Endodermal cell (in vitro differentiated cells): ENCODE measurements at regions not wholly inside any gene's neighbourhood (a gene's known extent, or its start where the extent isn't known, plus 50 kb on each side); places are given as distances from the start of the nearest gene placed in this dataset.

Experiments
- DNase-seq: peaks from one replicate; pipeline ENCODE4 v3.0.0-alpha.2; 2017
- H3K27ac ChIP-seq: 2 replicates; pipeline ENCODE4 v1.5.1; 2013; ENCODE audit warnings: mild to moderate bottlenecking, low read depth, low read length, moderate library complexity
- H3K27me3 ChIP-seq: 2 replicates; pipeline ENCODE4 v1.6.1; 2013; ENCODE audit warnings: mild to moderate bottlenecking, low read length, moderate library complexity; ENCODE audit not compliant: insufficient read depth, control insufficient read depth, poor library complexity, severe bottlenecking
- H3K36me3 ChIP-seq: 2 replicates; pipeline ENCODE4 v1.7.0; 2013; ENCODE audit warnings: mild to moderate bottlenecking, low read length, moderate library complexity; ENCODE audit not compliant: control insufficient read depth, insufficient read depth
- H3K4me1 ChIP-seq: one replicate; pipeline ENCODE4 v1.7.0; 2013; ENCODE audit warnings: low read length; ENCODE audit not compliant: control insufficient read depth, insufficient read depth
- H3K4me3 ChIP-seq: 2 replicates; pipeline ENCODE4 v1.5.1; 2013; ENCODE audit warnings: mild to moderate bottlenecking, low read length, moderate library complexity
- H3K9ac ChIP-seq: 2 replicates; pipeline ENCODE4 v1.6.1; 2013; ENCODE audit warnings: mild to moderate bottlenecking, low read length, moderate library complexity; ENCODE audit not compliant: poor library complexity, severe bottlenecking; ENCODE audit errors: extremely low read depth
- H3K9me3 ChIP-seq: 2 replicates; pipeline ENCODE4 v1.6.1; 2013; ENCODE audit warnings: mild to moderate bottlenecking, low read length, moderate library complexity; ENCODE audit not compliant: control insufficient read depth
- H3K27ac Mint-ChIP-seq: 2 replicates; pipeline ENCODE4 v1.8.0; 2020; ENCODE audit warnings: mixed read lengths
- H3K27me3 Mint-ChIP-seq: 2 replicates; pipeline ENCODE4 v1.8.0; 2021; ENCODE audit warnings: mild to moderate bottlenecking, mixed read lengths; ENCODE audit not compliant: insufficient read depth
- H3K36me3 Mint-ChIP-seq: 2 replicates; pipeline ENCODE4 v1.8.0; 2020; ENCODE audit warnings: low read depth, mixed read lengths
- H3K4me1 Mint-ChIP-seq: 2 replicates; pipeline ENCODE4 v1.8.0; 2020; ENCODE audit warnings: mixed read lengths
- H3K4me3 Mint-ChIP-seq: 2 replicates; pipeline ENCODE4 v1.8.0; 2020; ENCODE audit warnings: mild to moderate bottlenecking, moderate library complexity, mixed read lengths
- H3K9me3 Mint-ChIP-seq: 2 replicates; pipeline ENCODE4 v1.8.0; 2020; ENCODE audit warnings: mild to moderate bottlenecking, mixed read lengths
- WGBS, 2 experiments: methylation state at CpG; one replicate each; pipeline versions ENCODE4 v1.1.5 to v1.1.7; 2013; ENCODE audit warnings: missing lambda C conversion rate in 2 of 2, mixed read lengths in 1 of 2; ENCODE audit not compliant: insufficient coverage in 1 of 2, insufficient read length in 1 of 2; 5-methylcytosine and 5-hydroxymethylcytosine counted together
- TF ChIP-seq, protein P1 (sequence below): fragments of 200-600 bp; sonication (generic); conservative IDR thresholded peaks from 2 replicates; pipeline ENCODE4 v1.5.0; 2021; ENCODE audit warnings: antibody characterized with exemption, mild to moderate bottlenecking

DNA sequence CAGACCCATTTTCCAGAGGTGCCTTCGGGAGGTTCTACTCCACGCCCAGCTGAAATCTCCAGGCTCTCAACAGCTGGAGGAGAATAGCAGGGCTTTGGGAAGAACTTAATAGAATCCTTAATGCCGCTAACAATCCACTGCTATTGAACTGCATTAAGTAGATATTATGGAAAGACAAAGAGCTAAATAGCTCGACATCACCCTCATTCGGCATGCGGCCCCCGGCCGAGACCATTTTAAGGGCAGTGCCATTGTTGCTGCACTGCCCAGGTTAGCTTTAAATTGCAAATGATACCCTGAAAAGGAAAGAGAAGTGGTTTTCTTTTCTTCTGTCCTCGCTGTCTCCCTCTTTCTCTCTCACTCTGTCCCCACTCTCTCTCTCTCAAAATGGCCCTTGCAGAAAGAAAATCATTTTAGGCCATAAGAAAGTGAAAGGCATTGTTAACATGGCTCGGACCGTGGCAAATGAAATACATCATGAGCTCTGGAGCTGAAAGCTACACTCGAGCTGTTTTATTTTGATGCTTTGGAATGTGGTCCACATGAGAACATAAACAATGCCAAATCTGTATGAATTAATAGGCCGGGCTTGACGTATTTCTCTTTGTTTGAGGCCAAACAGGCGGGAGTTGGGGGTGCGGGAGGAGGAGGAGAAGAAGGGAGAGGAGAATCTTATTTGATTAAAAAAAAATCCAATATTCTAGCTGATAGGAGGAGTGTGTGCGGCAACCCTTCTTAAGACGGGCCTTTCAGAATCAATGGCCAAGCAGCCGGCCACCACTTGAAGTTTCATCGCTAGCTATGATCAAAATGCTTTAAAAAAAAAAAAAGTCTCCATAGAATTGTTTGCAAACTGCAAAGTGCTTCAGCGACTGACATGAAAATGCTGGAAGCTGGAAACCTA, 298.8 kb upstream of the IRX3 start:
- H3K9me3 ChIP-seq, result no peaks in the 10 kb centered on the region
- Mint-ChIP-seq H3K9me3 (no peaks in the 10 kb centered on the region), H3K27me3 (peaks cover 66% of the 10 kb centered on the region), H3K4me3 (no peak overlapping the region), H3K4me1 (peaks cover 37% of the 10 kb centered on the region), H3K27ac (no peak overlapping the region), H3K36me3 (no peaks in the 10 kb centered on the region)
- no peak overlapping the region for H3K4me3 ChIP-seq
- peak overlapping the region; percentile 85 for H3K27ac ChIP-seq
- peaks cover 2% of the 10 kb centered on the region for H3K4me1 ChIP-seq
- DNase-seq, result peak; percentile 50
- H3K36me3 ChIP-seq, result no peaks in the 10 kb centered on the region
- TF ChIP-seq, protein P1, sequence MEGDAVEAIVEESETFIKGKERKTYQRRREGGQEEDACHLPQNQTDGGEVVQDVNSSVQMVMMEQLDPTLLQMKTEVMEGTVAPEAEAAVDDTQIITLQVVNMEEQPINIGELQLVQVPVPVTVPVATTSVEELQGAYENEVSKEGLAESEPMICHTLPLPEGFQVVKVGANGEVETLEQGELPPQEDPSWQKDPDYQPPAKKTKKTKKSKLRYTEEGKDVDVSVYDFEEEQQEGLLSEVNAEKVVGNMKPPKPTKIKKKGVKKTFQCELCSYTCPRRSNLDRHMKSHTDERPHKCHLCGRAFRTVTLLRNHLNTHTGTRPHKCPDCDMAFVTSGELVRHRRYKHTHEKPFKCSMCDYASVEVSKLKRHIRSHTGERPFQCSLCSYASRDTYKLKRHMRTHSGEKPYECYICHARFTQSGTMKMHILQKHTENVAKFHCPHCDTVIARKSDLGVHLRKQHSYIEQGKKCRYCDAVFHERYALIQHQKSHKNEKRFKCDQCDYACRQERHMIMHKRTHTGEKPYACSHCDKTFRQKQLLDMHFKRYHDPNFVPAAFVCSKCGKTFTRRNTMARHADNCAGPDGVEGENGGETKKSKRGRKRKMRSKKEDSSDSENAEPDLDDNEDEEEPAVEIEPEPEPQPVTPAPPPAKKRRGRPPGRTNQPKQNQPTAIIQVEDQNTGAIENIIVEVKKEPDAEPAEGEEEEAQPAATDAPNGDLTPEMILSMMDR, result no peak
- WGBS, 2 experiments, result 67 to 68% methylated on average over 17 to 20 of the region's 21 CpGs
- H3K27me3 ChIP-seq, result peaks cover 10% of the 10 kb centered on the region
- no peak overlapping the region for H3K9ac ChIP-seq

GRCh38 chr16:54584121-54584520, 297.5 kb upstream of the IRX3 start:
- Histone ChIP-seq H3K4me1 (no peaks in the 10 kb centered on the region), H3K27me3 (peaks cover 10% of the 10 kb centered on the region), H3K9me3 (no peaks in the 10 kb centered on the region), H3K4me3 (no peak overlapping the region), H3K36me3 (no peaks in the 10 kb centered on the region), H3K9ac (no peak overlapping the region), H3K27ac (no peak overlapping the region)
- Mint-ChIP-seq H3K4me3 (no peak overlapping the region), H3K36me3 (no peaks in the 10 kb centered on the region), H3K27me3 (peaks cover 65% of the 10 kb centered on the region), H3K27ac (no peak overlapping the region), H3K4me1 (peaks cover 27% of the 10 kb centered on the region), H3K9me3 (no peaks in the 10 kb centered on the region)
- DNase-seq, result no peak
- TF ChIP-seq, protein P1, result no peak
- WGBS, 2 experiments, result 80 to 89% methylated on average over 1 to 3 of the region's 3 CpGs

GRCh38 chr16:54582631-54583250, 296.2 kb upstream of the IRX3 start:
- Histone ChIP-seq H3K27ac (no peak overlapping the region), H3K4me1 (peaks cover under 1% of the 10 kb centered on the region), H3K9me3 (no peaks in the 10 kb centered on the region), H3K36me3 (no peaks in the 10 kb centered on the region), H3K9ac (no peak overlapping the region), H3K4me3 (no peak overlapping the region), H3K27me3 (peaks cover 10% of the 10 kb centered on the region)
- Mint-ChIP-seq H3K36me3 (no peaks in the 10 kb centered on the region), H3K4me3 (no peak overlapping the region), H3K4me1 (peaks cover 24% of the 10 kb centered on the region), H3K27me3 (peaks cover 57% of the 10 kb centered on the region), H3K9me3 (no peaks in the 10 kb centered on the region), H3K27ac (no peak overlapping the region)
- TF ChIP-seq, protein P1, result no peak
- WGBS, 2 experiments, result 85 to 86% methylated on average over 7 to 11 of the region's 11 CpGs
- no peak for DNase-seq
